Head of caudate nucleus (tissue), 42 donors: ENCODE measurements at regions not wholly inside any gene's neighbourhood (a gene's known extent, or its start where the extent isn't known, plus 50 kb on each side); places are given as distances from the start of the nearest gene placed in this dataset.

ENCODE experiments used
- DNase-seq, 42 donors: peaks; one replicate each; pipeline versions ENCODE4 v3.0.0 to v3.0.0-alpha.2; 2020 to 2021; ENCODE audit warnings: mixed read lengths in 7 of 42
- intact Hi-C: fragments of 100-400 bp; cut with DNase I; formaldehyde crosslinking; loops from one replicate; pipeline ENCODE4 v1.15.0; 2022

DNA sequence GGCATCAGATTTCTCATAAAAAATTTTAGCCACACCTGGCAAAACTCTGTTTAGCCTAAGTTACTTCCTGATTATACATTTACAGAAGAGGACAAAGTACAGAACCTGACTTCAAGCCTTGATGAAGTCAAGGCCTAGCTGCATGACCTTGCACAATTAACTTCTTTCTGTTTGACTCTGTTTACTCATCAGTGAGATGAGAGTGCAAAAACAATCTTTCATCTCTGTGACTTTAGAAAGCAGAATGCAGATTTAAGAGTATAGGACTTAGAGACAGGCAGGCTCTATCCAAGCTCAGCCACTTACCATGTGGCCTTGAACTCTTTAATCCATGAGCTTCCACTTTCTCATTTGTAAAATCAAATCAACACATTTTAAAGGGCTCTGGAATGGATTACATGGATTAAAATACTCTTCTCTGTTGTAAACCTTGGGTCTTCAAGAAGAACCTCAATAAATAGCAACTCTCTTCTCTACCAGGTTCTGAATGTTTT, 1178.9 kb downstream of the FLRT2 start:
- intact Hi-C loops: no loop called here
- no peak for DNase-seq

GRCh38 chr14:86707071-86707470, 1177.1 kb downstream of the FLRT2 start:
- intact Hi-C loops: no loop called here
- no peak for DNase-seq

- intact Hi-C loops: no loop called here
- no peak for DNase-seq
Observed at GRCh38 chr14:86683561-86683960, 1153.6 kb downstream of the FLRT2 start.

GRCh38 chr14:86675059-86675458, 1145.1 kb downstream of the FLRT2 start:
- DNase-seq: no peak

DNA sequence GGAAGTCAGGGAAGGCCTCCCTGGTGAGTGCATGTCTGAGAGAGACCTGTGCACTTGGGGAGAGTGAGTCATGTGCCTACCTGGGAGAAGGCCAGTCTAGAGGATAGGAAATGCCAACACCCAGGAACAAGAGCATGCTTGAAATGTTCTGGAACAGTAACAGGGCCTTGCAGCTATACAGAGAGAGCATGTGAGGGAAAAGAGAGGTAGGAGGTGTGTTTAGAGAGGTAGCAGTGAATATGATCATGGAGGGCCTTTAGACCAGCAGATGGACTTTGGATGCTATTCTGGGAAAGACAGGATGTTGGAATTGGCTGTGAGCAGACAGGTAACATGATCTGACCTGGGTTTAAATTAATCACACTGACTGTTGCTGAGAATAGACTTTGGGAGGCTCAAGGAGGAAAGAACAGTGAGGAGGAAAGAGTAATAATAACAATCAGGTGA, 1143.6 kb downstream of the FLRT2 start:
- DNase-seq: no peak
- intact Hi-C loops: no loop called here

More at GRCh38 chr14:86675059-86675458, 1145.1 kb downstream of the FLRT2 start:
- intact Hi-C loops: no loop called here

DNA sequence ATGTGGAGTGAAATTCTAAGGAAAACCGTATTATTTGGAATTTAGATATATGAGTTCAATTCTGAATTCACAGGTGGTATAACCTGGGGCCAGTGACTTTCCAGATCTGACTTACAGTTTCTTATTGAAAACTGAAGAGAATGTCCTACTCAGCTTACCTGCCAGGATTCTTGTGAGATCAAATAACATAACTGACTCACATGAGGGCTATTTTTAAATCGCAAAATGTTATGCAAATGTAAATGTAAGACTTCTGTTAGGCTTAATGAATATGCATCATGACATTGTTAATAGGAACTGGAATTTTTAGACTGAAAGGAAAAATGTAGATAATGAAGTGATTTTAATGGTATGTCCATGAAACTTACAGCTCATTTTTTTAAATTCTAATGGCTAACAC, 1142.1 kb downstream of the FLRT2 start:
- intact Hi-C loops: no loop called here
- no peak for DNase-seq

DNA sequence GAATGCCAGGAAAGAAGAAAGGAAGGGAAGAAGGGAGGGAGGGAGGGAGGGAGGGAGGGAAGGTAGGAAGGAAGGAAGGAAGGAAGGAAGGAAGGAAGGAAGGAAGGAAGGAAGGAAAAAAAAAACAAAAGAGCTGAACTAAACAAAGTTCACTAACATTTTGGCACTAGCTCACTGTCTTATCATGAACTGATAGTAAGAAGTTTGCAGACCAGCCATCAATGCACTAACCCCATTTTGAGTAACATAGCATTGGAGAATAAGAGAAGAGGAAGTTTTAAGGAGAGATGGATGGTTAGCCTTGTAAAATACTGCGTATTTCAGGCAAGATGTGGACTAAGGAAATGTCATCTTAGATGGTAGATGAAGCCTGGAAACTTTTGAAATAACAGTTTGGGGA, 1136.0 kb downstream of the FLRT2 start:
- no peak for DNase-seq
- intact Hi-C loops: no loop called here

DNA sequence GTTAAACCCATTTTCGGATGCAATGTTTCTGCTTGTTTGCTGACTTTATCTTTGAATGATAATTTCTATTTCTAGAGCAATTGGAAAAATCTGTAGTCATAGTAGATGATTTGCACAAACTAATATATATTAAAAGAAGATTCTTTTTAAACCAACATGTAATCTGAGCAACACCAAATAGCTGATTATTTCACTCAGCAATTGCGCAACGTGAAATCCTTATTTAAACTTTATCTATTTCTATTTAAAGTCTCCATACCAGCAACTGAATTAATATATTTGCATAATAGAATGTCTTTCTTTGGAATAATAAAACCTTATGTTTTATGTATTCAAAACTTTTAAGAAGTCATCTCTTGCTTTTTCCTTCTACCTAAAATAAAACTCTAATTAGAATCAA, 1132.4 kb downstream of the FLRT2 start:
- no peak for DNase-seq
- intact Hi-C loops: no loop called here

DNA sequence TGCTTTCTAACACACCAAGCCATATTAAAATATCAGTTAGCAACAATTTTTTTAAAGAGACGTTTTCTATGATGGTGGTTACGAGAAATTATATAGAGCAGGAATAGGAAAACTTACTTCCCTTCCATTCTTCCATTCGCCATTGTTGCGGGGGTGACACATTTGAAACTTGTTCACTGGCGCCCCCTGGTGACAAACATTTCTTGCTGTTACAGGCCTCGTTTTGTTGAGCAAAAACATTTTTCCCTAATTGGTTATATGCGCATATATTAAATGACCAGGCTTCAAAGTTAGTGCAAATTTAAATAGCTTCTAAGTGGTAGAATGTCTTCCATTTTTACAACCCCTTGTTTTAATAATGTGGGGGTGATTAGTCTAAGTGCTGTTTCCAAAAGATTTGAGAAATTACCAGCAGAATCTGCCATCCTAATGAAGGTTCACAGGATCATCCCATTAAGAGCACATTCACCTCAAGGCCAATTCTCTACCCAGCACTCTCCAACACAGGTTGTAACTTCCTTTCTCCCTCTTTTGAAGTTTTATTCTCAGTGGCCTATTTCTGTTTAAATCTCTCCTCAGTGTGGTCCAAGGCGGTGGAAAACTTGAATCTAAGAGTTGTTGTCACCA, 1124.7 kb downstream of the FLRT2 start:
- intact Hi-C loops: no loop called here
- DNase-seq: peak in 34 of 42 donors; percentile 5 to 75 (median 32)

- intact Hi-C loops: no loop called here
- DNase-seq: no peak
Observed at GRCh38 chr14:86652526-86652925, 1122.6 kb downstream of the FLRT2 start.

GRCh38 chr14:86646696-86647690, 1117.0 kb downstream of the FLRT2 start:
- no peak for DNase-seq
- intact Hi-C loops: no loop called here

DNA sequence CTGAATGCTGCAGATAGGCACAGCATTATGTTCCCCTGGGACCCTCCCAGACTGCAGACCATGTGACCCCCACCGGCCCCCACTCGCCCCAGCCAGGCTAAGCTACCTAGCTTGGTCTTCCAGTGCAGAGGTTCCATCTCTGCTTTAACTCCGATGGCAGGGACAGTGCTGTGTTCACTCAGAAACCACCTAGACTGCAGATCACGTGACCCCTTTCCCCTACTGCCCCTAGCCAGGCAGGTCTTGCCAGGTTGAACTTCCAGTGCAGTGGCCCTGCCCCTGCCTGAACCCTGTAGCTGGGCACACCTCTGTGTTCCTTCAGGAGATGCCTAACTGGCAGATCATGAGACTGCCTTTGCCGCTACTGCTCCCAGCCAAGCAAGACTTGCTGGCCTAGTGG, 1116.2 kb downstream of the FLRT2 start:
- intact Hi-C loops: no loop called here
- no peak for DNase-seq

GRCh38 chr14:86641310-86641709, 1111.4 kb downstream of the FLRT2 start:
- no peak for DNase-seq
- intact Hi-C loops: no loop called here

DNA sequence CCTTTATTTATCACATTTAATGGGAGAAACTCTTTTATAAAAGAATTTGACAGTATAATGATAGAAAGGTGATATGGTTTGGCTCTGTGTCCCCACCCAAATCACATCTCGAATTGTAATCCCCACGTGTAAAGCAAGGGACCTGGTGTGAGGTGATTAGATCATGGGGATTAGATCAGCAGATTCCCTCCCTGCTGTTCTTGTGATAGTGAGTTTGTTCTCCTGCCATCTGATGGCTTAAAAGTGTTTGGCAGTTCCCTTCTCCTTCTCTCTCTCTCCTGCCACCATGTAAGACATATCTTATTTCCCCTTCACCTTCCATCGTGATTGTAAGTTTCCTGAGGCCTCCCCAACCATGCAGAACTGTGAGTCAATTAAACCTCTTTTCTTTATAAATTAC, 1110.3 kb downstream of the FLRT2 start:
- DNase-seq: no peak
- intact Hi-C loops: no loop called here

- DNase-seq: no peak
- intact Hi-C loops: no loop called here
Observed at GRCh38 chr14:86639666-86640065, 1109.7 kb downstream of the FLRT2 start.

GRCh38 chr14:86639146-86639545, 1109.2 kb downstream of the FLRT2 start:
- DNase-seq: no peak
- intact Hi-C loops: no loop called here

- intact Hi-C loops: no loop called here
- DNase-seq: no peak
Observed at GRCh38 chr14:86627080-86627479, 1097.1 kb downstream of the FLRT2 start.

DNA sequence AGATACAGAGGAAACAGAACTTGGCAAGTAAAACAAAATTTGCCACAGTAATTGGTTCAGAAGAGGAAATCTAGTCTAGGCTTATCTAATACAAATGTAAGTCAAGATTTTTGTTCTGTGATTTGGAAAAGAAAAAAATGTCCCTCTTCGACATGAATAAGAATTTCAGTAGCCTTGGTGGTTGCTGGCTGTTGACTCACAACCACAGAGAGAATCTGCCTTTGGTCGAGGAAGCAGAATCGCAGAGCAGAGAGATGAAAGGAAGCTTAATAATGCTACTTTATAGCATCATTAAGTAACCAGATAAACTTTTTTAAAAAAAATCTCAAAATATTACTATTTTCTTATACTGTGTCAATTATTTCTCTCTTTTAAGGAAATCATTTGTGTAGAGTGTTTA, 1096.6 kb downstream of the FLRT2 start:
- DNase-seq: no peak
- intact Hi-C loops: no loop called here

GRCh38 chr14:86625637-86626036, 1095.7 kb downstream of the FLRT2 start:
- DNase-seq: no peak
- intact Hi-C loops: no loop called here

DNA sequence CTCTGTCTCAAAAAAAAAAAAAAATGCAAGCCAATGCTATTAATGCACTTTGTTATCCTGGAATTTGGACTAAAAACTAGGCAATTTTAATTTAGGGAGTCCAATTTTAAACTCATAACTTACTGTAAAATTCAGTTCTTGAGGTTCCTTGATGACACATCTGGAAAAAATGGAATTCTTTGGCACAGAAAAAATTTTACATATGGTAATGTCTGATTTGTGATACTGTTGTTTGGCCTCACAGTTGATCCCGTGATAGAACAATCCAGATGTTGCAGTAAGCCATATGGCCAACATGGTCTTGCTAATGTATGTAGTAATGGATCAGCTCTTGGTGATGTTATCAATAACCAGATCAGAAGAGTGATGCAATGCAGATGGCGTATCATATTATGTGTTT, 1089.8 kb downstream of the FLRT2 start:
- intact Hi-C loops: no loop called here
- DNase-seq: no peak
